Endothelial cell of umbilical vein (primary cell): ENCODE measurements at regions not wholly inside any gene's neighbourhood (a gene's known extent, or its start where the extent isn't known, plus 50 kb on each side); places are given as distances from the start of the nearest gene placed in this dataset.

Experiments
- BruUV-seq: library from RNA; stranded (reverse); fragments of 400-500 nt; replicated peaks from 2 replicates; lab custom pipeline; 2021; lab: Mats Ljungman, UMichigan
- CTCF ChIA-PET: fragments of 300-600, 350-600 bp; sonication (Branson Sonifier 250); formaldehyde crosslinking; loops from one replicate; lab custom pipeline; 2021; ENCODE audit warnings: antibody characterized with exemption, inconsistent platforms; lab: Charles Lee
- POLR2A ChIA-PET: fragments of 300-600, 350-600 bp; sonication (Branson Sonifier 250); formaldehyde crosslinking; loops from one replicate; lab custom pipeline; 2021; ENCODE audit warnings: antibody characterized with exemption, inconsistent platforms; lab: Charles Lee
- DNase-seq: peaks from one replicate; pipeline ENCODE4 v3.0.0-alpha.2; 2011; ENCODE audit warnings: low read depth, low spot score
- FAIRE-seq: peaks from 2 replicates; lab custom pipeline; 2011; peaks lifted over from hg19 to GRCh38; lab: Jason Lieb, UNC
- H2AFZ ChIP-seq: 2 replicates; pipeline ENCODE4 v1.6.0; 2012; ENCODE audit warnings: low read depth, low read length, control low read depth, inconsistent platforms
- H3K27ac ChIP-seq: 2 replicates; pipeline ENCODE4 v1.5.1; 2011; ENCODE audit warnings: low read depth, mild to moderate bottlenecking, control low read depth, low read length, moderate library complexity; ENCODE audit not compliant: insufficient read depth
- H3K27me3 ChIP-seq, 2 experiments: 2 replicates each; pipeline versions ENCODE4 v1.6.0 to v1.6.1; 2011; ENCODE audit warnings: low read length in 2 of 2, mixed read lengths in 1 of 2; ENCODE audit not compliant: control insufficient read depth in 2 of 2, insufficient read depth in 2 of 2
- H3K36me3 ChIP-seq, 2 experiments: 2 replicates in 1 of 2; 3 replicates in 1 of 2; pipeline ENCODE4 v1.5.1; 2011; ENCODE audit warnings: low read length in 2 of 2, mild to moderate bottlenecking in 1 of 2, moderate library complexity in 1 of 2; ENCODE audit not compliant: control insufficient read depth in 2 of 2, insufficient read depth in 2 of 2; ENCODE audit errors: extremely low read depth in 1 of 2
- H3K4me1 ChIP-seq: 3 replicates; pipeline ENCODE4 v1.5.1; 2011; ENCODE audit warnings: mild to moderate bottlenecking, low read length; ENCODE audit not compliant: control insufficient read depth, insufficient read depth; ENCODE audit errors: extremely low read depth
- H3K4me2 ChIP-seq: 2 replicates; pipeline ENCODE4 v1.6.1; 2011; ENCODE audit warnings: low read length, control low read depth, mixed read lengths; ENCODE audit not compliant: insufficient read depth
- H3K4me3 ChIP-seq, 3 experiments: fragments of 200-600 bp in 1 of 3; sonication (generic), shearing (Covaris generic) in 1 of 3; replicated peaks in 1 of 3; 2 replicates each; pipeline ENCODE4 v1.5.1; 2011 to 2016; ENCODE audit warnings: control low read depth in 3 of 3, low read length in 3 of 3, mild to moderate bottlenecking in 2 of 3, inconsistent platforms in 1 of 3, low read depth in 1 of 3, moderate library complexity in 1 of 3; ENCODE audit not compliant: insufficient read depth in 1 of 3
- H3K79me2 ChIP-seq: 2 replicates; pipeline ENCODE4 v1.6.0; 2012; ENCODE audit warnings: low read length, inconsistent platforms; ENCODE audit not compliant: control insufficient read depth, insufficient read depth
- H3K9ac ChIP-seq: replicated peaks from 2 replicates; pipeline ENCODE3; 2011; ENCODE audit warnings: low read length, control low read depth; ENCODE audit not compliant: insufficient read depth; ENCODE audit errors: extremely low read depth
- H3K9me1 ChIP-seq: replicated peaks from 3 replicates; pipeline ENCODE4 v1.6.0; 2011; ENCODE audit warnings: mild to moderate bottlenecking, low read length; ENCODE audit not compliant: control insufficient read depth, insufficient read depth; ENCODE audit errors: extremely low read depth
- H3K9me3 ChIP-seq: replicated peaks from 2 replicates; pipeline ENCODE4 v1.5.1; 2012; ENCODE audit warnings: low read length, inconsistent platforms; ENCODE audit not compliant: control insufficient read depth, insufficient read depth
- H4K20me1 ChIP-seq: replicated peaks from 2 replicates; pipeline ENCODE3; 2011; ENCODE audit warnings: mild to moderate bottlenecking, low read length; ENCODE audit not compliant: control insufficient read depth, insufficient read depth; ENCODE audit errors: extremely low read depth
- EZH2 ChIP-seq: IDR thresholded peaks from 2 replicates; pipeline ENCODE4 v1.6.1; 2012; ENCODE audit warnings: borderline replicate concordance, low read depth, mild to moderate bottlenecking, moderate library complexity, low read length, inconsistent platforms; ENCODE audit not compliant: severe bottlenecking
- FOS ChIP-seq: IDR thresholded peaks from 2 replicates; pipeline ENCODE4 v1.6.1; 2011; ENCODE audit warnings: mild to moderate bottlenecking, low read length, moderate library complexity, borderline replicate concordance; ENCODE audit not compliant: insufficient read depth
- GATA2 ChIP-seq: IDR thresholded peaks from 2 replicates; pipeline ENCODE4 v1.7.0; 2011; ENCODE audit warnings: low read depth, mild to moderate bottlenecking, moderate library complexity, mixed read lengths, low read length; ENCODE audit not compliant: insufficient read length, insufficient read depth
- JUN ChIP-seq: IDR thresholded peaks from 2 replicates; pipeline ENCODE4 v1.6.1; 2011; ENCODE audit warnings: borderline replicate concordance, low read depth; ENCODE audit not compliant: insufficient read length, insufficient read depth
- MYC ChIP-seq: IDR thresholded peaks from one replicate; pipeline ENCODE4 v1.6.1; 2011; ENCODE audit warnings: mild to moderate bottlenecking, low read depth, low read length
- POLR2A ChIP-seq: IDR thresholded peaks from 2 replicates; pipeline ENCODE4 v1.6.1; 2012; ENCODE audit warnings: low read depth, mild to moderate bottlenecking, control low read depth, low read length
- POLR2AphosphoS5 ChIP-seq: IDR thresholded peaks from 2 replicates; pipeline ENCODE4 v1.6.1; 2012; ENCODE audit warnings: low read depth, mild to moderate bottlenecking, control low read depth, low read length, moderate library complexity; ENCODE audit not compliant: insufficient read depth
- dilution Hi-C: fragments of 300-500 bp; cut with MboI; formaldehyde crosslinking; loops from one replicate; pipeline ENCODE4 v1.15.0; 2019; ENCODE audit warnings: low sequenced_read_pairs; ENCODE audit not compliant: extremely low pct_ligation_motif_present
- intact Hi-C: fragments of 100-400 bp; cut with micrococcal nuclease; formaldehyde crosslinking; loops from one replicate; pipeline ENCODE4 v1.10.0; 2022
- TF ChIP-seq, protein P1 (sequence below), 2 donors: IDR thresholded peaks; 1 replicate in 1 of 2; 2 replicates in 1 of 2; pipeline ENCODE4 v1.5.1; 2011; ENCODE audit warnings: low read length in 2 of 2, mild to moderate bottlenecking in 2 of 2, moderate library complexity in 2 of 2, control low read depth in 1 of 2, inconsistent platforms in 1 of 2, low read depth in 1 of 2; ENCODE audit not compliant: insufficient read depth in 1 of 2; ENCODE audit errors: extremely low read depth in 1 of 2
- TF ChIP-seq, protein P2 (sequence below): IDR thresholded peaks from 2 replicates; pipeline ENCODE4 v1.6.1; 2011; ENCODE audit not compliant: insufficient read depth, insufficient read length

DNA sequence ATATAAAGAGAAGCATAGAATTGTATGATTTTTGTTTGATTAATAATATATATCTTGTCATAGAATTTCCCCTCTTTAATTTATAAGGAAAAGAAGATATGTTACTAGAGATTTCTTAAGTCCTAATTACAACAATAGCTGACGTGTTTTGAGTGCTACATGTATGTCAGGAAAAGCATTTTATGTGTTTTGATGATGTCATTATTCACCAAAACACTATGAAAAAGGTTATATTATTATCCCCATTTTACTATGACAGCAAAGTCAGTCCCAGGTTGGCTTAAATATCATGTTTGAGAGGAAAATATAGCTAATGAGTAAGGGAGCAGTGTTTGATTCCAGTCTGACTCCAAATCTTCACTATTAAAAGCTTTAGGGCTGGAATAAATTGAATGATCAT is 428.4 kb upstream of the GOLIM4 start:
- Histone ChIP-seq H3K36me3 (no peaks in the 10 kb centered on the region), H3K4me2 (no peak overlapping the region), H4K20me1 (no peaks in the 10 kb centered on the region), H3K27ac (no peak overlapping the region), H2AFZ (no peak overlapping the region), H3K9ac (no peak overlapping the region), H3K4me1 (no peaks in the 10 kb centered on the region), H3K9me1 (no peaks in the 10 kb centered on the region), H3K9me3 (no peaks in the 10 kb centered on the region), H3K4me3 (no peak overlapping the region), H3K79me2 (no peaks in the 10 kb centered on the region), H3K27me3 (peaks cover 2 to 4% of the 10 kb centered on the region in 2 experiments)
- no TSS peak for BruUV-seq
- no peak for TF ChIP-seq JUN
- no peak for TF ChIP-seq MYC
- TF ChIP-seq, protein P1, sequence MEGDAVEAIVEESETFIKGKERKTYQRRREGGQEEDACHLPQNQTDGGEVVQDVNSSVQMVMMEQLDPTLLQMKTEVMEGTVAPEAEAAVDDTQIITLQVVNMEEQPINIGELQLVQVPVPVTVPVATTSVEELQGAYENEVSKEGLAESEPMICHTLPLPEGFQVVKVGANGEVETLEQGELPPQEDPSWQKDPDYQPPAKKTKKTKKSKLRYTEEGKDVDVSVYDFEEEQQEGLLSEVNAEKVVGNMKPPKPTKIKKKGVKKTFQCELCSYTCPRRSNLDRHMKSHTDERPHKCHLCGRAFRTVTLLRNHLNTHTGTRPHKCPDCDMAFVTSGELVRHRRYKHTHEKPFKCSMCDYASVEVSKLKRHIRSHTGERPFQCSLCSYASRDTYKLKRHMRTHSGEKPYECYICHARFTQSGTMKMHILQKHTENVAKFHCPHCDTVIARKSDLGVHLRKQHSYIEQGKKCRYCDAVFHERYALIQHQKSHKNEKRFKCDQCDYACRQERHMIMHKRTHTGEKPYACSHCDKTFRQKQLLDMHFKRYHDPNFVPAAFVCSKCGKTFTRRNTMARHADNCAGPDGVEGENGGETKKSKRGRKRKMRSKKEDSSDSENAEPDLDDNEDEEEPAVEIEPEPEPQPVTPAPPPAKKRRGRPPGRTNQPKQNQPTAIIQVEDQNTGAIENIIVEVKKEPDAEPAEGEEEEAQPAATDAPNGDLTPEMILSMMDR (IDR thresholded peaks at IDR 0.05; ENCODE audit: extremely low read depth in 1 of 2, insufficient read depth in 1 of 2, low read depth in 1 of 2, low read length in 2 of 2), result no peak
- no peak for TF ChIP-seq FOS
- no peak for TF ChIP-seq EZH2
- TF ChIP-seq POLR2AphosphoS5, result no peak
- TF ChIP-seq POLR2A, result no peak
- TF ChIP-seq, protein P2, sequence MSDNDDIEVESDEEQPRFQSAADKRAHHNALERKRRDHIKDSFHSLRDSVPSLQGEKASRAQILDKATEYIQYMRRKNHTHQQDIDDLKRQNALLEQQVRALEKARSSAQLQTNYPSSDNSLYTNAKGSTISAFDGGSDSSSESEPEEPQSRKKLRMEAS, result no peak
- TF ChIP-seq GATA2, result no peak
- ChIA-PET POLR2A (interaction anchor here (0.6 kb wide), 1 partner anchor 20 kb away, joined by 3 read pairs; no protein-coding TSS in a partner anchor), CTCF (interaction anchor here (1.3 to 1.4 kb wide), 2 partner anchors 270 to 323 kb away, joined by 3 to 8 read pairs; no protein-coding TSS in a partner anchor)
- DNase-seq, result no peak
- dilution Hi-C loops (no loop called here), intact Hi-C loops (no loop called here)
- no peak for FAIRE-seq
